NCI-H774 (cell line): ENCODE measurements at regions not wholly inside any gene's neighbourhood (a gene's known extent, or its start where the extent isn't known, plus 50 kb on each side); places are given as distances from the start of the nearest gene placed in this dataset.
"Not testable (repeated sequence)": the region's sequence is repeated elsewhere in the genome, so short reads cannot be mapped to it uniquely, and the experiment has no call there.

Experiments used
- DNase-seq: peaks from one replicate; lab custom pipeline; 2025; lab: John Stamatoyannopoulos, UW

DNA sequence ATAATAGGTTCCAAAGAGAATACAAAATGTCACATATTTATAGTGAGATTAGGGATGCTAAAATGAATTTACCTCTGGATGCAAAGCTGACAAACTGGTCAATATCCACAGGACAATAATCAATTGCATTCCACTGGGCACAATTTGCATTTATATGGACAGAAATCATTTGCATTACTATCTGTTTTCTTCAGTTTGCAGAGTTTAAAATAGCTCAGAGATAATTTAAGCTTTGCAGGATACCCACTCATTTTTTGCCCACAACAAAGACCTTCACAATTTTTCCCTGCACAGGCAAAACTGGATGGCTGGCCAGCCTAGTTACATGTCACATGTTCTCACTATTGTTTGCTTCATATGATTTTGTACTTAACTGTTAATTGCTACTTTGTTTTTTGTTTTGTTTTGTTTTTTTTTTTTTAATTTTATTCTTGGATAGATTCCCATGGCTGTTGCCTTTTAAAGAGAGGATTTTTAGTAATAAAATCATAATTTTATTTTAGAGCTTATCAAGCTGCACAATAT, 483.5 kb downstream of the UTRN start:
- DNase-seq: no peak

DNA sequence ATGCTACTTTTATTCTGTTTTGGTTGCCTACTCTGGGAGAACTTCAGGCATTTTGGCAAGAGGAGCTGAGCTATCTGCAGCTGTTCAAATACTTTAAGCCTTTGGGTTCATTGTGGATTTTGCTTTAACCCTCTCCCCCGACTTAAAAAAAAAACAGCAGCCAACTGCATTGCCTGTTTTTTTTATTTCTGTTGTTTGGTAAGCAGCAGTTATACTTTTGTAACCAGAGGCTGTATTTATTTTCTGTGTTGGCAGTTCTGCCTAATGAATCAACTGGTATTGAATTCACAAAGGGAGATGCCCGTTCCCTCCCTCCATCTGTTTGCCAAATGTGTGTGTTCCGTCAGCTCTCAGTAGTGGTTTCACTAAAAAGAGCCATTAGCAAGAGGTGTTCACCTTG, 484.0 kb downstream of the UTRN start:
- DNase-seq: peak; percentile 98

DNA sequence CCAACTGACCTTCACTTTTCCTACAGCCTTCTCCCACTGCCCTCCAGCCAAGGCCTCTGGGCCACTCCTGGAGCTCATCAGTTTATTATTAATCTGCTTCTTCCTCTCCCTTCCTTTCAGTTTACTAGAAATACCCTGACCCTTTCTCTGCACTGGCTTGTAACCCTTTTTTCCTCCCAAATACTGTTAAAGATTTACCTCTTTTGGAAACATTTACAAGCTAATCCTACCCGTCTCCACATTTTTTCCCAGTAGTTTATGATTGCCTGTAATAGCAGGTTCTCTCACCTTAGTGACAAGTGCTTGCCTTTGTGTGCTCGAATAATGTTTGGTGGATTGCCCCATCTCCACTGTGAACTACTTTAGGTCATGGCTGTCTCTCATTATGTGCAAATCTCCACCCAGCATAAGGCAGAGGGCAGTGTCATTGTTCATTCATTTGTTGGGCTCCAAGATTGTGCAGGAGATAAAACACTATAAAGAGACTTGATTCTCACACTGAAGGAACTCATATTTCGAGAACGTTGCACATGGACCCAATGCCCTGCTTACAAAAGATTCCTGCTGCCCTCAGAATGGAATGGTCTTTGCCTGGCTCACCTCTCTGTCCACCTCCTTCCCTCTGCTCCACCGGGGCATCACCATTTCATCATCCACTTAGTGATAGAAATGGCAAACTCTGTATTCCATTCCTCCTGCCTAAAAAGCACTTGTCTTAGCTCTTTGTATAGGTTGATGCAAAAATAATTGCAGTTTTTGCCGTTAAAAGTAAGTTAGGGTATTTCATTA, 491.1 kb downstream of the UTRN start:
- DNase-seq: no peak

DNA sequence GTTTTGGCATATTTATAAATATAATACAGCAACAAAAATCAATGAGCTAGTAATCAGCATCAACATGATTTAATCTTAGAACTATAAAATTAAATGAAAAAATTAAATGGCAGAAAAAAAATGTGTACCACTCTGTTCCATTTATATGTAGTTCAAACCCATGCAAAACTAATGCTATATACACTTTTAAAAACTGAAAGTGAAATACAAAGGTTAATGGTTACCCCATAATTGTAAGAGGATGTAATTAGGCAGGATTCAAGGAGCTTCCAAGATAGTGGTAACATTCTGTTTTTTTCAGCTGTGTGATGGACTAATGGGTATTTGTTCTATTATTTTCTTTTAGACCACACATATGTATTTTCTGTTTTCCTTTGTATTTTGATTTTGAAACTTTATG, 492.1 kb downstream of the UTRN start:
- DNase-seq: no peak

DNA sequence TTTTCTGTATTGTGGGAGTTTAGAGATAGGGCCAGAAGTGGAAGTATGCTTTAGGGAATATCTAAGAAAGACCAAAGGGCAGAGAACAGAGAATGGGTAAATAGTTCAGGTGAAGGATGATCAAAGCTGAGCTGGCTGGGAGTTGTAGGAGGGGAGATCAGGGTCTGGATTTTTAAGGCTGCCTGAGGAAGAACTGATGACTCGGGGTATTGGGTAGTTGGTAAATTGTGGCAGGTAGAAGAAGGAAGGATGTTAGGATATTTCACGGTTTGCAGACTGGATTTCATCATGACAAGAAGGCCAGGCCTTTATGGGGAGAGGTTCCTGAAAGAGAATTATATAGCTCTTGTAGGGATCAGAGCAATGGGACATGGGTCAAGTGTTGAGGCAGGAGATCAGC, 492.9 kb downstream of the UTRN start:
- no peak for DNase-seq

DNA sequence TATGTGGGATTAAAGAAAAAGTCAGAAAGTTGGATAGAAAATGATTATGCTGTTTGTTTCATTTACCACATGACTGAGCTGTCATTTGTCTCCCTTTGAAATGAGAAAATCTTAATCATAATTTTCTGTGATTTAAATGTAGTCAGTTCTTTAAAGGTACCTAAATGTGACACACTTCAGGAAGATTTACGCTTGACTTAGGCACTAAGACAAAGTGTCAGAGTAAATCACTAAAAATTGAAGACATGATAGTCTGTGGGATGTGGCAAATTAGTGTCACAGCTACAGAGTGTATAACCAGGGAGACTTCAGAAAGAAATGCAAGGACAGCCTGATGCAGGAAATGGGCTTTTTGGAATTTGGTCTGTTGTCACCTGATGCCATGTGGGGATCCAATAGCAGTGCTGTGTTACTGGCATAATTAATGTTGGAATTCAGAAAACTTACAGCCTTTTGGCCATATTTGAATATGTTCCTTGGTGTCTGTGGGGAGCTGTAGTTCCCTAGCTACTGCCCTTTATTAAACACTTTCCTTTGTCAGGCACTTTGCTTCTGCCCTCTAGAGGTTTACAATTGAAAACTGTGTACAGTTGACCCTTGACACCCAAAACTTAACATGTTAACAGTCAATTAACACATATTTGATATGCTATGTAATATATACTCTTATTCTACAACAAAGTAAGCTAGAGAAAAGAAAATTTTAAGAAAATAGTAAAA, 493.8 kb downstream of the UTRN start:
- DNase-seq: no peak

DNA sequence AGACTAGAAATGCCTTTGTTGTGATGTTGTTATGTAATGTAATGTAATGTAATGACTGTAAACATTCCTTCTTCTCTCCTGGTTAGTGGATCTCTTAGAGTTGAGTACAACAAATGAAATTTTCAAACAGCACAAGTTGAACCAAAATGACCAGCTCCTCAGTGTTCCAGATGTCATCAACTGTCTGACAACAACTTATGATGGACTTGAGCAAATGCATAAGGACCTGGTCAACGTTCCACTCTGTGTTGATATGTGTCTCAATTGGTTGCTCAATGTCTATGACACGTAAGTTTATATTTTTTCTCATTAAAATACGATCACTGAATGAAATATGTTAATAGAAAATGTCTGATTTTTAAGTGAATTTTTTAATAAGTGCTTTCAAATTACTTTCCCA, 496.7 kb downstream of the UTRN start:
- DNase-seq: no peak

DNA sequence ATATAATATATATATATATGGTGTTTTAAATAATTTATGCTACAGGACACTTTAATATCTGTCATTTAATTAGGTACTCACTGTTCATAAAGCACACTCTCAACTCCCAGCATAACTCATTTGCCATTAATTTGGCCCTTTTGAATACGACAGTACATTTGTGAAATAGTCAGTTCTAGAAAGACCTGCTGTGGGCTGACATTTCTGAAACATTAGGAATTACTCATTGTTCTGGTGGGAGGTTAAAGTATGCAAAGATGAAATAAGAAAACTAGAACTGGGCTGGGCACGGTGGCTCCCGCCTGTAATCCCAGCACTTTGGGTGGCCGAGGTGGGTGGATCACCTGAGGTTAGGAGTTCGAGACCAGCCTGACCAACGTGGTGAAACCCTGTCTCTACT, 497.5 kb downstream of the UTRN start:
- no peak for DNase-seq

DNA sequence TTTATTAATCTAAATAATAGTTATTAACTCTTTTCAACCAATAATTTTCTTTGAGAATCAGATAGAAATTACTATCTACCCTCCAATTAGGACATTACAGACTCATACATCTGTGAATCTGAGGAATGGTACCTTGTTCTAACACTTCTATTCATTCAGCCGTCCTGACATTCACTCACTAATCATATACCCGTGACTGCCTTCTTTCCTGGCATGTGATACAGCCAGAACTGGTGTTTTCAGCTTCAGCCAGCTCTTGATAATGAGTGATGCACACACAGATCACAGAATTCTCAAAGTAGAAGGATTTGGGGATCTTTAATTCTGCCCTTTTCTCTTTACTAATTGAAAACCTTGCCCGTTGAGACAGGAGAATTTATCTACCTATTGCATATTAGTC, 499.9 kb downstream of the UTRN start:
- DNase-seq: no peak

DNA sequence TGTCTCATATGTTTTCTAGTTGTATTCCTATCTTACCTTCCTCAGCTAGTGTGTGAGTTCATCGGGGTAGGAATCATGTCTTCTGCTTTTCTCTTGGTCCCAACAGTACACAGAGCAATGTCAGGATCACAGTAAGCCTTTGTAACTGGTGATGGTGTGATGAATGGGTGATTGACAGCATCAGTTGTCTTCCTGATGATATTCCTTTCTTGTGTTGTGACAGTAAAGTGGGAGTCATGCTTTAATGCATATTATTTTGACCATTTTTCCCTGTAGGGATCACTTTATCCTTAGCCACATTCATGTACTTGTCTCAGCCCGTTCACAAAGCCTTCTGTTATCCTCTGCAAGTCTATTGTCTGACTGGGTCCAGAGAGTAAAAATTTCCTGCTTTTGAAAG, 501.7 kb downstream of the UTRN start:
- no peak for DNase-seq

DNA sequence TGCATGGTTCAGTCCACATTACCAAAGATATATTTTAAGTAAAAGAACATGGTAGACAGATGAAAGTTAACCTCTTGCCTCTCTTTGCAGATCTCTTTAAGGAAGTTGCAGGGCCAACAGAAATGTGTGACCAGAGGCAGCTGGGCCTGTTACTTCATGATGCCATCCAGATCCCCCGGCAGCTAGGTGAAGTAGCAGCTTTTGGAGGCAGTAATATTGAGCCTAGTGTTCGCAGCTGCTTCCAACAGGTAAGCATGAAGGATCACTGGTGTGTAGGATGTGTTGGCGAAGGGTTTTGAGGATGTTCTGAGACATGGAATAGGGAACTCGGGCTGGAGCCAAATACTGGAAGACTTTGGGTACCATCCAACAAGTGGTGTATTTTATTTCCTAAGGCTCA, 508.6 kb downstream of the UTRN start:
- DNase-seq: no peak

DNA sequence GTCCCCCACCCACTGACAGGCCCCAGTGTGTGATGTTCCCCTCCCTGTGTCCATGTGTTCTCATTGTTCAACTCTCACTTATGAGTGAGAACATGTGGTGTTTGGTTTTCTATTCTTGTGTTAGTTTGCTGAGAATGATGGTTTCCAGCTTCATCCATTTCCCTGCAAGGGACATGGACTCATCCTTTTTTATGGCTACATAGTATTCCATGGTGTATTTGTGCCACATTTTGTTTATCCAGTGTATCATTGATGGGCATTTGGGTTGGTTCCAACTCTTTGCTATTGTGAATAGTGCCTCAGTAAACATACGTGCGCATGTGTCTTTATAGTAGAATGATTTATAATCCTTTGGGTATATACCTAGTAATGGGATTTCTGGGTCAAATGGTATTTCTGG, 509.9 kb downstream of the UTRN start:
- not testable (repeated sequence) for DNase-seq

DNA sequence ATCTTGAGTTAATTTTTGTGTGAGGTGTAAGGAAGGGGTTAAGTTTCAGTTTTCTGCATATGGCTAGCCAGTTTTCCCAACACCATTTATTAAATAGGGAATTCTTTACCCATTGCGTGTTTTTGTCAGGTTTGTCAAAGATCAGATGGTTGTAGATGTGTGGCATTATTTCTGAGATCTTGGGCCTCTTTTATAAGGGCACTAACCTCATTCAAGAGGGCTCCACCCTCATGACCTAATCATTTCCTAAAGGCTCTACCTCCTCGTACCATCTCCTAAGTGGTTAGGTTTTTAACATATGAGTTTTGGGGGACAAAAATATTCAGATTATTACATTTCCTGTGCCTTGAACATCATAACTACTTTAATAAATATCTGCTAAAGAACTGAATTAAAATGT, 510.9 kb downstream of the UTRN start:
- DNase-seq: no peak

DNA sequence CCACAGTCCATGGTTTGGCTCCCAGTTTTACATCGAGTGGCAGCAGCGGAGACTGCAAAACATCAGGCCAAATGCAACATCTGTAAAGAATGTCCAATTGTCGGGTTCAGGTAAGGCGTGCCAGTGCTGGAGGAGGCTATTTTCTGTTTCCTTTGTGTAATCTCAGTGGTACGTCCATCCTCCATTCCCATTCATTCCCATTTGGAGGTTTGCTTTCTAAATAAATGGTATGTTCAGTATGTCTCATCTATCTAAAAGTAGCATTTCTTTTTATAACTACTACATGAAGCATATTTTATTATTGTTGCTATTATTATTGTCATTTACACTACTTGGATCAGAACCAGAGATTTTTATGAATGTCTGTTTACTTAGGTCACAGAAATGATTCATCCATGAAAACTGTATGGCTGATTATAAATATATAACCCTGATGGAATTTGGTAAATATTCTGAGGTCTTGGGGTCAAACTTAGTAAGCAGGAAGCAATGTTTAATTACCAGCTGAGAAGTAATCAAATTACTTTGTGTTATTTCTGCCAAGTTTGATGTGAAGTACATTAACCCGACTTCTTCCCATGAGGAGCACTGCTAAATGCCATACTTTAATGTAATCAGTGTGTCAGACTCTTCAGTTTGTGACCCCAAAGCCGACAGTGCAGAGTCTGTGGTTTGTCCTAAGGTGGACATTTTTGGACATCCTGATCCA, 512.9 kb downstream of the UTRN start:
- no peak for DNase-seq

DNA sequence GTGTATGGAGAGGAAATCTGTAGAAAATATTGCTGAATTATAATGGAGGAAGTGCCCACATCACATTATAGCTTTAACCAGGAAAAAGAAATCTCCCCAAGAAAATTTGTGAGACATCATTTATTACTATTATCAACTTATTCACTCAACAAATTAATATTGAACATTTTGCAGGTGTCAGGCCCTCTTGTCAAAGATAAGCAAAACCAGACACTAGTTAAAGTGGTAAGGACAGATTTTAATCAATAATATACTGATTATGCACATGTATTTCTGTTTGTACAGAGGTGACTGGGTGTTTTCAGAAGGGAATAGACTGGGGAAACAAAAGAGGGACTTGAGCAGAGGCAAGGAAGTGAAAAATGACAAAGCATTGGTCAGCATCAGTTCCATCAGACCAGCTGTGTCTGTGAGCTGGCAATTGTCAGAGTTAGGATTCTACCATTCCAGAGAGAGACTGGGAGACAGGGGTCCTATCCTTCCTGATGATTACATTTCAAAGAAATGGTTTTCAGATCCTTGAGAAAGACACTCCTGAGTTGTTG, 519.2 kb downstream of the UTRN start:
- no peak for DNase-seq

DNA sequence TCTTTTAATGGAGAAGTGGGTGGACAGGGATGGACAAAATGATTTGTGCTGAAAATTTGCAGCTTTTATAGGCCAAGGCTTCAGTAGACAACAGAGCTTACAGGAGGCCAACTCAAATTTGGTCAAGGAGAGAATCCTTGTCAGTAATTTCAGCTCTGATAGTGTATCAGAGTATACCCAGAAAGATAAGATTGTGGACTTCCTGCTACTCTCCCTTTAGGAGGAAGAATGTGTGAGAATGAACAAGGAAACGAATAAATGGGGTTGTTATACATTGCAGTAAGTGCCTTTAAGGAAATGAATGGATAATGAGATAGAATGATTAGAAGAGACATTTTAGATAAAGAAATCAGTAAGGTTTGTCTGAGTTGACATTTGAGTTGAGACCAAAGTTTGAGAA, 519.9 kb downstream of the UTRN start:
- DNase-seq: no peak

DNA sequence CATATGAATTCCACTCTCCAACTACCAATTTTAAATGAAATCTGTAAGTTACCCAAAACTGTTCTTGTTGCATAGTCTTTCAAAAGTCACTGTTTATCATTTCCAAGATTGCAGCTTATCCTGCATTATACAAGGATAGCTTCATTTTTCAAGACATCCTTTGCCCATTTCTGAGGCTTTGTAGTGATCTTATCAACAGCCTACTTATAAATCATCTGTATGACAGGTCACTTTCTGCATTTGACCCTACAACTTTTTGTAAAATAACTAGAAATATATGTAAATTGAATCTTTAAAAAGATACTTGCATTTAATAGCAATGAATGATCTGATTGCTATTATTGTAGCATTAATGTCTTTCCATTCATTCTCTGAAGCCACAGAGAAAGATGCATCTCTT, 521.1 kb downstream of the UTRN start:
- DNase-seq: no peak

DNA sequence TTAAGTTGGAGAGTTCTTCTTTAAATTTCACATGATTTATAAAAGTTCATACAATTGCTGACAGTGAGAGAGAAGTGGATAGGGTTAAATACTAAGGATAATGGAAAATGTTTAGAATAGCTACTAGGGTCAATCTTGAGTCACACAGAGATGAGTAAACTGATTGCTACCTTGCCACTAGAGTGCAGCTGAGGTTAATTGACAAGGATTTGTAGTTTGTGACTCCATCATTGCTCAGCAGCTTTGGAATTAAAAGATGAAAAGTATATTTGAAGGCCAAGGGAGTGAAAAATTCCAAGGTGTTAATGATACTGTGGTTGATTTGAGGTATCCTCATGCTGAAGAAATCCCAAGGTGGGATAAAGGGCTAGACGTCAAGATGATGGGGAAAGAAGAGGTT, 524.0 kb downstream of the UTRN start:
- no peak for DNase-seq

DNA sequence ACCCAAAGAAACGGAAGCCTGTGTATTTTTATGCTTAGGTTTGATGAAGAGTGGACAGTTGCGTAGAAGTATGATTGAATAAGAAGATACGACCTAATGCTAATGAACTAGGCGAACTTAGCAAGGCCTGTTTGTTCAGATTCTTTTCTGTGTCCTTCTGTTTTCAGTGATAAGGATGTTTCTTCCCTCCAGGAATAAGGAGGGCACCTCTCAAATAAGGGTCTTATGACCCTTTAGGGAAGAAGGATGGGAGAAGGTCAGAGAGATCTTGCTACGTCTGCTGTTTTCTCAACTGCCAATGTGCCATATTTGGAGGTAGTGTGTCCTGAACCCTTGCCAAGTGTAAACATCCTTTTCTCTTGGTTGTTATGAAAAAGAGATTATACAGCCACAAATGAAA, 524.8 kb downstream of the UTRN start:
- DNase-seq: no peak

DNA sequence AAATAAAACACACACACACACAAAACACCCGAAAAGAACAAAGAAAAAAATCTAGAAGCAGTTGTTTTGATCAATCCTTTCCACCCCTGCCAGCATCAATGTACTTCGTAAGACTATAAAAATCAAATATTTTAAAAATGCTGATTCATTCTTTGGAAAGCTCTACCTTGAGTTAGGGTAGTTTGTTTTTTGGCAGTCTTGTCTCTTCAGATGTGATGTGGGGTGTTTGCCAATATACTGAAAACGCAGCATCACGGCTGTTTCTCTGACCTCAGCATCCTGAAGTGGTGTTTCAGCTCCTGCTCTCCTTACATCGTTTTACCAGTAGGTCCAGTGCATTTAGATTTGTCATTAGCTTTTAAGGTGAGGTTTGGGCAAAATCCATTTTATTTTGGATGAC, 526.0 kb downstream of the UTRN start:
- no peak for DNase-seq

DNA sequence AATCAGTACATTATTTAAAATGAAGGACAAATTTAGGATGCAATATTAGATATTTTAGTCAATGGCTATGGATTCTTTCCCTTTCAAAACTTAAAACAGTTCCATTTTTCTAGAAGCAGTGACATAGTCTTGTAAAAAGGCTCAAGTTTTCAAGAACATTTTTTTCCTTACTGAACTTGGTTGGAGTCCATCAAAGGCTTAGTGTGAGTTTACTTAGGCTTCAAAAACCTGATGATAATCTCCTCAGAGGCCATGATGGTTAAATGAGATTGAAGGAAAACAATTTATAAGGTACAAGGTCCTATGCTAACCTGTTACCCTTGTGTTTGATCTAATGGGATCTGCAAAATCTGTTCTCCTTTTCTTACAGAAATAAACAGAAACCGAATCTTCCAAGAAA, 531.8 kb downstream of the UTRN start:
- DNase-seq: no peak

DNA sequence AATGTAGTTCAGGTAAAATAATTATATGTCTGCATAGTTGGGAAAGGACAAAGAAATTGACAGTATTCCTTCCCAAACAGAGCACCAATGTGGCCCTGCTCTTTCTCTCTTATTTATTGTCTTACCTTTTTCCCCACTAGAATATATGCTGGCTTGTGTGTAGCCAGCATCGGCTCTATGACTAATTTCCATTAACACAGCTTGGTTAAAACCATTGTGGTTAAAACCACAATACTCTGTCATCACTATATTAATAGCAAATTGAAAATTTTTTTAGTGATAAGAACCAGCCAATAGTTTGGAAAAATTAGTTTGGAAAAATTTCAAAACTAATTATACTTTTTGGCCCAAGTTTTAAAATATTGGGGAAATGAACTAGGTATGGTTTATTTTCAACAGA, 535.1 kb downstream of the UTRN start:
- no peak for DNase-seq

DNA sequence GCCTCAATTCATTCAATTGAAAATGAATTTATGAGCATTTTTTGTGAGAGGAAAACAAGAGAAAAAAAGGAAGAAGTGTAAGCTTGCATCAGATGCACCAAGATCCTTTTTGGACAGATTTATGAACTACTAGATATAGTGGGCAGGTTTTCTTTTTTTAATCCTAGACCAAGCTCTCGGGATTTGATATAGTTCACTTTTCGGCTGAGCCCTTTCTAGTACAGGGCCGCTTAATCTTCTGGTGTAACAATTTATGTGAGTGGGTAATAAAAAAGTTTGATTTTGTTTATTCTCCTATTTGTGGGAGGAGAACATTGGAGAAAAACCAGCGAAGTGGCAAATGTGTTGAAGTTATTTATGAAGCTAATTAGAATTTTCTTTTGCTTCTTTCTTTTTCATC, 538.0 kb downstream of the UTRN start:
- DNase-seq: no peak
